COLO668 (cell line): ENCODE measurements at regions not wholly inside any gene's neighbourhood (a gene's known extent, or its start where the extent isn't known, plus 50 kb on each side); places are given as distances from the start of the nearest gene placed in this dataset.
"Not testable (repeated sequence)": the region's sequence is repeated elsewhere in the genome, so short reads cannot be mapped to it uniquely, and the experiment has no call there.

Experiments
- DNase-seq: peaks from one replicate; lab custom pipeline; 2025; ENCODE audit not compliant: unreplicated experiment; lab: John Stamatoyannopoulos, UW

DNA sequence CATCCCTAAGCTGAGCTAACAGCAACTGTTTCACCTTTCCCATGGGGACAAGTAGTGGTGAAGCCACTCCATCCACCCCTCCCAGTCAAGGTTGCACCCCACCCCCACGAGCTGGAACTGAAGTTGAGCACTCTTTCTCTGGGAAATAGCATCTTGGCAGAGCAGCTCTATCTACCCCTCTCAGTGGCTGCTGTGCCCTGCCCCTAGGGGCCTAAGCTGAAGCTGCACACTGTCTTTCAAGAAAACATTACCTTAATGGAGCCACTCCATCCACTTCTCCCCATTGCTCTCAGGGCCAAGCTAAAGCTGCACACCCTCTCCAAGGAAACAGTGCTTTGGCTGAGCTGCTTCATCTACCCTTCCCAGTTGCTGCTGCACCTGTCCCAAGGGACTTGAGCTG lies 170.6 kb upstream of the CCDC196 start:
- DNase-seq: no peak

DNA sequence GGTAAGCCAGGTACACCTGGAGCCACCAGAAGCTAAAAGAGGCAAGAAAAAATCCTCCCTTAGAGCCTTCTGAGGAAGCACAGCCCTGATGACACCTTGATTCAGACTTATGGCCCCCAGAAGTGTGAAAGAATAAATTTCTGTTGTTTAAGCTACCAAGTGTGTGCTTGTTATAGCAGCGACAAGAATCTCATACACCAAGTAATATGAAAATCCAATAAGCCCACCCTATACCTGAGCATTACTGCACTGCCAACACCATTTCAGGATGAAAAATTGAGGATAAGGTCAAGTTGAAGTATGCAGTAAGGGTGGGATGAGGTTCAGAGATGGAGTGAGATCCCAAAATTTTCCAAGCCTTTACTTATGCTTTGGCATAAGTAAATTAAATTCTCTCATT lies 163.6 kb upstream of the CCDC196 start:
- DNase-seq: no peak

DNA sequence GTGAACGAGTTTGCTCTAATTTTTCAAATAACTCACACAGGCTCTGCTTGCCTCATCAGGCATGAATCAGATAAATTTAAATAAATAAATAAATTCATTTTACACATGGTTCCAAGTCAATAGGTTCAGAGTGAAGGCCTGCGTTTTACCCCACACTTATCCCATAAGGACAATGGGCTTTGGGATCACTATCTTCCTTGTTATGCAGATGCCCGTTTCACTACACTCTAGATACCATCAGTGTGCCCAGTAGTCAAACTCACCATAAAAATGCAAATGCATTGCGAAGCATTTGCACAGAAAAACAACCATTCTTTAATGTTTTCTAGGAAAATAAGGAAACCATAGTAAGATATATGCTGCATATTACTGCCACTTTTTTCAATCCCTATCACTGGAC lies 155.9 kb upstream of the CCDC196 start:
- no peak for DNase-seq

GRCh38 chr14:66330916-66331315 lies 155.3 kb upstream of the CCDC196 start:
- no peak for DNase-seq

DNA sequence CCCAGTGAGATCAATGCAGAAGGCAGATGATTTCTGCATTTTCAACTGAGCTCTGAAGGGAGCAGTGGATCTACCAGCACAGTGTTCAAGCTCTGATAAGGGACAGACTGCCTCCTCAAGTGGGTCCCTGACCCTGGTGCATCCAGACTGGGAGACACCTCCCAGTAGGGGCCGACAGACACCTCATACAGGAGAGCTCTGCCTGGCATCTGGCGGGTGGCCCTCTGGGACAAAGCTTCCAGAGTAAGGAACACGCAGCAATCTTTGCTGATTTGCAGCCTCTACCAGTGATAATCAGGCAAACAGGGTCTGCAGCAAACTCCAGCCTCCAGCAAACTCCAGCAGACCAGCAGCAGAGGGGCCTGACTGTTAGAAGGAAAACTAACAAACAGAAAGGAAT lies 152.9 kb upstream of the CCDC196 start:
- not testable (repeated sequence) for DNase-seq

DNA sequence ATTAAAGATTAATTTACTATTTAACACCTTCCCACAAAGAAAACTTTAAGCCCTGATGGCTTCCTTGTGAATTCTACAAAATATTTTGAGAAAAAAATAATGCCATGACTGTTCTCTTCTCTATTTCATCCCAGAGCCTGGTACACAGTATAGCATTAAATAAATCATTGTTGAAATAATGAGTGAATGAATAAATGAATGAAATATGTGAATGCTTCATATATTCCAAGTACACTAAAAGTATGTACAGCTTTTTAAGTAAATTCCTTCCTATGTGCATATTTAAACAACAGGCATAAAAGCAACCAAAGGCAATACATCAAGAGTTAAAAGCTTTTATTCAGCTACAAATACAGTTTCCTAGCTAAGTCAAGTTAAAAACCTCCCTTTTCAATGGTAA lies 144.9 kb upstream of the CCDC196 start:
- no peak for DNase-seq

- DNase-seq: no peak
Observed at GRCh38 chr14:66345986-66346385, 140.2 kb upstream of the CCDC196 start.

- DNase-seq: no peak
Observed at GRCh38 chr14:66351310-66351709, 134.9 kb upstream of the CCDC196 start.

DNA sequence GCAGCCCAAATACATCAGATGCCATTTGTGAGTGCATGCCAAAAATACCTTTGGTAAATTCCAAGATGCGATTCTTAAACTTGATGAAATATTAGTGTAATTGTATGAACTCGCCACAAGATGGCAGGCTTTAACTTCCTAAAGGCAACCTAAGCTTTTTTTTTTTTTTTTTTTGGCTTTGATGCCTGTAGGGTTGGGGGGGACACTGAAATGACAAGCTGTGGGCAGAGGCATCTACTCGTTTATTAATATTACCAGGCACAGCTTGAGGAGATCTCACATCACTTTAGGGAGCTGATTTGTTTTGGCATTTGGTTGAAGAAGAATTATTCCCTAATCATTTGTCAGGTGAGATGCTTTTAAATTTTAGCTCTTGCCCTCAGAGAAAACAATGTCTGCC lies 126.7 kb upstream of the CCDC196 start:
- no peak for DNase-seq

- no peak for DNase-seq
Observed at GRCh38 chr14:66360366-66360926, 125.7 kb upstream of the CCDC196 start.

- DNase-seq: no peak
Observed at GRCh38 chr14:66361013-66361412, 125.2 kb upstream of the CCDC196 start.

DNA sequence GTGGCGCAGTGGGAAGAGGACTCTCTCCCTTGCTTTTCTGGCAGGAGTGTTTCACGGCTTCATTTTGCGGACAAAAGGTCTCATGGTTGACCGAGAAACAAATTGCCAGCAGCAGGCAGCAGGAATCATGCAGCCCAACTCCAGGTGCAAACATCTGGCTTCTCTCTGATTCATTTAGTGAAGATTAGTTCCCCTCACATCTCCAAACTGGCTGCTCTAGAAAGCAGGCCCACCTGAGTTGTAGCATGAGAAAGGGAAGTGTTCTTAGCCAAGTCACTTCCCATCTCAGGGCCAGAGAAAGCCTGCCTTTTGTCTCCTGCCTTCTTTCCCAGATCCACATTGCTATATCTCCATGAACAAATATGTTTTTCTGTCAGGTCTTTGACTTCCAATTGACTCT lies 120.8 kb upstream of the CCDC196 start:
- DNase-seq: no peak

GRCh38 chr14:66369157-66369697 lies 116.9 kb upstream of the CCDC196 start:
- DNase-seq: no peak

- DNase-seq: no peak
Observed at GRCh38 chr14:66371776-66372175, 114.4 kb upstream of the CCDC196 start.

GRCh38 chr14:66375046-66375964 lies 110.9 kb upstream of the CCDC196 start:
- no peak for DNase-seq

GRCh38 chr14:66377574-66377973 lies 108.6 kb upstream of the CCDC196 start:
- DNase-seq: no peak

DNA sequence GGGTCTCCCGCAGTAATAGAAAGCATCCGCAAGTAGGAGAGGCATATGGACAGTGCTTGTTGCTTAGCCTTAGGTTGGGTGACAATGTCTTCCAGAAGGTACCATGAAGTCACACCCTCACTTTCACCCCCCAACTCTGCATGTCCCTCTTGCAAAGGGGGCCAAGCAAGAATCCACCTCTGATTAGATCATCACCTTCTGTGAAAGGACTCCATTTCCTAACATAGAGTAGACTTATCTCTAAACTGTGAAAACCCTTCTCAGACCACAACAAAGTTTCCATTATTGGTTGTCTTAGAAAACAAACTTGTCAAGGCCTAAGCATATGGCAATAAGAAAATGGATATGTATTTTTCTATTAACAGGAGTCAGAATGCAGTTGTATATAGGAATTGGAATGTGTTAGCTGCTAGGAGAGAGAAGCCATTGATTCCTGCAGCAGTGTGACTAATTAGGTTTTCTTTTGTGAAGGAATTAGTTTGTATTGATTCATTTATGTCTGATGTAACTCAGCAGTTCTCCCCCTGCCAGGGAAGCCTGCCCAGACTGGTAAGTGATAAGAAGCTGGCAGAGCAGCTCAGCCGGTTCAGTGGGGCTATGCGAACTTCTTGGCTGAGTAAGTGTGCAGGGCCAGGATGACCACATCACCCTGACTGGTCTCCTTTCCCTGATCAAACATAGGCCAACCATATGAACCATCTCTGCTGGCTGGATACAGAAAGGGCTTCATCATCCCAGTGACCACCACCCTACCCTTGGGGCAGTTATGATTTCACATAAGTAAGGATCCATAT lies 107.3 kb upstream of the CCDC196 start:
- no peak for DNase-seq

GRCh38 chr14:66380143-66380542 lies 106.0 kb upstream of the CCDC196 start:
- no peak for DNase-seq

DNA sequence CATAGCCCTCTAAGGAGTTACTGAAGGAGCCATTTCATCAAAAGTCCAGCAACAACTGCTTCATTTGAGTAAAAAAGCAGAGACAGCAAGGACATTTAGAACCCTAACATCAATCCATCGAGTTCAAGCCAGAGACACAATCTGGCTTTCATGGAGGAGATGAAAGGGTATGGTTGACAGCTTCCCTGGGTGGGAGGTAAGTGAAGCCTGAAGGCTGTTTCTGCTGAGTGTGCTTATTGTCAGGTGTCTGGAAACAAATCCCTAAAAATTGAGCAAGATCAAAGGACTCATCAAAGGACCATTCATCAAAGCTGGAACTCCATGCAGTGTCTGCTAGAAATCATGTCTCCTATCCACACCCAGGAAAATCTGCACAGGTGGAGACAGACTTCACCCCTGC lies 104.4 kb upstream of the CCDC196 start:
- no peak for DNase-seq

DNA sequence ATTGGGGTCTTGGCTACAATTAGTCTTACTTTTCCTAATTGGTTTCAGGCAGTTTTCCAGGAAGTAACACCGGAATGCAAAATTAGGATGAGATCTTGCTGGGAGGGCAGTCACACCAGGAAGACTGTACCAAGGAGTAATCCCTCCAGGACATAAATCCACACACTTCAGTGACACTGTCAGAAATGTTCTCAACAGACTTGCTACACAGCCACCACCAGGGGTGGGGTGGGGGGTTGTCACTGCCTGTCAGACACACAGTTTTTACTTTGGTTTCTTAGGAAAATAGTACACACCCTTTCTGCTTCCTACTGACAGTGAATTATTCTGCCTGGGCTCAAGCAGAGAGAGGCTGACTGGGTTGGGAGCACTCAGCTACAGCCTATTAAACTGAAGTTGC lies 102.9 kb upstream of the CCDC196 start:
- DNase-seq: no peak

GRCh38 chr14:66383771-66384170 lies 102.4 kb upstream of the CCDC196 start:
- no peak for DNase-seq

- DNase-seq: no peak
Observed at GRCh38 chr14:66388516-66388915, 97.7 kb upstream of the CCDC196 start.
